ENCODE measurements at regions not wholly inside any gene's neighbourhood (a gene's known extent, or its start where the extent isn't known, plus 50 kb on each side); places are given as distances from the start of the nearest gene placed in this dataset.

DNA sequence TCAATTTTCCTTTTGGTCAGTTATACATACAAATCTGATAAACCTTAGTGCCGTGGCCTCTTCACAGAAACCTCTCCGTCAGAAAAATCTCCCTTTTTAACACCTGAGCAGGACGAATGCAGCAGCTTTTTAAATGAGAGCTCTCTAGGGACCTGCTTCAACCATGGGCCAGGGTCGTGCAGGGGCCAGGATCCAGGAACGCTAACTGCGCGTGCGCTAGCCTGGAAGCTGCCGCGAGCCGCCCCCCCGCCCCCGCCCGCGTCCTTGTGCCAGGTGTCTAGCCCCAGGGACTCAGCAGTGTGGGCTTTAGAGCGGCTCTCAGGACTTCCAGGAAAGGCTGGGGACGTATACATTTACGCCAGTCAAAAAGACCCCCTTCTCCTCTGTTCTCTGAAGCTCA lies 136.8 kb upstream of the FMN2 start:
- no TSS peak for BruUV-seq (replicated peaks)
- Mint-ChIP-seq H3K4me1 (ENCODE audit: low read depth, unreplicated experiment) (no peaks in the 10 kb centered on the region), H3K4me3 (ENCODE audit: low read depth, unreplicated experiment) (no peak overlapping the region), H3K36me3 (ENCODE audit: insufficient read depth, unreplicated experiment) (no peaks in the 10 kb centered on the region), H3K27ac (ENCODE audit: unreplicated experiment) (no peak overlapping the region), H3K9me3 (ENCODE audit: low read depth, unreplicated experiment) (no peaks in the 10 kb centered on the region), H3K27me3 (ENCODE audit: unreplicated experiment) (peaks cover 16% of the 10 kb centered on the region)
- TF ChIP-seq, protein P1, sequence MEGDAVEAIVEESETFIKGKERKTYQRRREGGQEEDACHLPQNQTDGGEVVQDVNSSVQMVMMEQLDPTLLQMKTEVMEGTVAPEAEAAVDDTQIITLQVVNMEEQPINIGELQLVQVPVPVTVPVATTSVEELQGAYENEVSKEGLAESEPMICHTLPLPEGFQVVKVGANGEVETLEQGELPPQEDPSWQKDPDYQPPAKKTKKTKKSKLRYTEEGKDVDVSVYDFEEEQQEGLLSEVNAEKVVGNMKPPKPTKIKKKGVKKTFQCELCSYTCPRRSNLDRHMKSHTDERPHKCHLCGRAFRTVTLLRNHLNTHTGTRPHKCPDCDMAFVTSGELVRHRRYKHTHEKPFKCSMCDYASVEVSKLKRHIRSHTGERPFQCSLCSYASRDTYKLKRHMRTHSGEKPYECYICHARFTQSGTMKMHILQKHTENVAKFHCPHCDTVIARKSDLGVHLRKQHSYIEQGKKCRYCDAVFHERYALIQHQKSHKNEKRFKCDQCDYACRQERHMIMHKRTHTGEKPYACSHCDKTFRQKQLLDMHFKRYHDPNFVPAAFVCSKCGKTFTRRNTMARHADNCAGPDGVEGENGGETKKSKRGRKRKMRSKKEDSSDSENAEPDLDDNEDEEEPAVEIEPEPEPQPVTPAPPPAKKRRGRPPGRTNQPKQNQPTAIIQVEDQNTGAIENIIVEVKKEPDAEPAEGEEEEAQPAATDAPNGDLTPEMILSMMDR (IDR thresholded peaks at IDR 0.05; ENCODE audit: unreplicated experiment): no peak
- intact Hi-C loops (cut with micrococcal nuclease; ENCODE audit: unreplicated experiment): no loop called here
- CTCF ChIA-PET: no interaction called here
- DNase-seq: no peak

DNA sequence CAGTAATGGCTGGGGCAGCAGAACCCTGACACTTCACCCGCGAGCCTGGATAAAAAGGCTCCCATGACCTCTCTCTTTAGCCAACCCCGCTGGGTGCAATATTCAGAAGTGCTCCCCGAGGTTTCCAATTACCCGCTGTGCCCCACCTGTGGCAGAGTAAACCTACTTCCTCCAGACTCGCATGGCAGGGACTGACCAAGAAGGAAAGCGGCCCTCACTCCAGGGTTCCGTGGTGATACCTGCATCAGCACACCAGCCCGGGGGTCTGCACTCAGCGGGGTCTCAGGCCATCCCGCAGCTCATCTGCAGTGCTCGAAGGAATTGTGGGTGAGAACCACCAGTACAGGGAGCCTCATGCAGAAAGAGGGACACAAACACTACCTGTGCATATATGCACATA lies 136.3 kb upstream of the FMN2 start:
- Mint-ChIP-seq H3K4me1 (ENCODE audit: low read depth, unreplicated experiment) (no peaks in the 10 kb centered on the region), H3K9me3 (ENCODE audit: low read depth, unreplicated experiment) (no peaks in the 10 kb centered on the region), H3K36me3 (ENCODE audit: insufficient read depth, unreplicated experiment) (no peaks in the 10 kb centered on the region), H3K4me3 (ENCODE audit: low read depth, unreplicated experiment) (no peak overlapping the region), H3K27ac (ENCODE audit: unreplicated experiment) (no peak overlapping the region), H3K27me3 (ENCODE audit: unreplicated experiment) (peaks cover 22% of the 10 kb centered on the region)
- TF ChIP-seq, protein P1 (IDR thresholded peaks at IDR 0.05; ENCODE audit: unreplicated experiment): no peak
- BruUV-seq (replicated peaks): no TSS peak
- intact Hi-C loops (cut with micrococcal nuclease; ENCODE audit: unreplicated experiment): no loop called here
- CTCF ChIA-PET: no interaction called here
- no peak for DNase-seq

DNA sequence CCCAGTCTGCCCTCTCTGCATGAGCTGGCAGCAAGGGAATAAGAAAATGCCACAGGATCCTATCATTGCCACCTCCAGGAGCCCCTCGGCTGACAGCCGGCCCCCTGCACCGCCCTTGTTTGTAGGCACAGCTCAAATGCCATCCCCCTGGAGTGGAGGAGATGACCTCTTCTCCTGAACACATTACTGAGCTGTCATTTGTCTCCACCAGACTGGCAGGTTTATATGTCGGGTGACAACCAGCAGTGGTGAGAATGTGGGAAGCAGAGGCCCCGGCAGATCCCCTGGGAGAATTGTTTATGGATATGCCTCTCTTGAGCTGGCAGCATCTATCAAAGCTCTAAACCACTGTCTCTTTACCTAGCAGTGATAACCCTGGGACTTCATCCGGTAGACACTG lies 135.4 kb upstream of the FMN2 start:
- no peak for DNase-seq
- TF ChIP-seq, protein P1 (IDR thresholded peaks at IDR 0.05; ENCODE audit: unreplicated experiment): no peak
- Mint-ChIP-seq H3K27ac (ENCODE audit: unreplicated experiment) (no peak overlapping the region), H3K4me3 (ENCODE audit: low read depth, unreplicated experiment) (no peak overlapping the region), H3K27me3 (ENCODE audit: unreplicated experiment) (peaks cover 27% of the 10 kb centered on the region), H3K9me3 (ENCODE audit: low read depth, unreplicated experiment) (no peaks in the 10 kb centered on the region), H3K4me1 (ENCODE audit: low read depth, unreplicated experiment) (no peaks in the 10 kb centered on the region), H3K36me3 (ENCODE audit: insufficient read depth, unreplicated experiment) (no peaks in the 10 kb centered on the region)
- BruUV-seq (replicated peaks): no TSS peak
- intact Hi-C loops (cut with micrococcal nuclease; ENCODE audit: unreplicated experiment): no loop called here
- CTCF ChIA-PET: no interaction called here

DNA sequence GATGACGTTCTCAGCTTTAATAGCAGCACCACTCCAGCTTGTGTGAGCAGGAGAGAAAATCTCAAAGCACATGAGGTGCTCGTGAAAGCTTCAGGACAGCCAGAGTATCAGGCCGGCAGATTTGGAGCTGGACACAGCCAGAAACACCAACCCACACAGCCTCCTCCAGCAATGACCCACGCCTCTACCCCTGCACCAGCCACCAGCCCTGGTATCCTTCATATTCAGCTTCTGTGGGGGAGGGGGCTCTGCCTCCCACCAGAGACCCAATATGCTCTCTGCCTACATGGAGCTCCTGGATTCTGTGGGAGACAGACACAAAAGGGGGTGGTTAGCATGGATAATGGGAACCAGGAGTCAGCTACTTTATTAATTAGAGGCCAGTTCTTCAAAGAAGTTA lies 133.6 kb upstream of the FMN2 start:
- CTCF ChIA-PET: no interaction called here

More for the DNA sequence above, 133.6 kb upstream of the FMN2 start:
- intact Hi-C loops (cut with micrococcal nuclease; ENCODE audit: unreplicated experiment): no loop called here
- Mint-ChIP-seq H3K9me3 (ENCODE audit: low read depth, unreplicated experiment) (no peaks in the 10 kb centered on the region), H3K27me3 (ENCODE audit: unreplicated experiment) (peaks cover 27% of the 10 kb centered on the region), H3K36me3 (ENCODE audit: insufficient read depth, unreplicated experiment) (no peaks in the 10 kb centered on the region), H3K4me3 (ENCODE audit: low read depth, unreplicated experiment) (no peak overlapping the region), H3K4me1 (ENCODE audit: low read depth, unreplicated experiment) (no peaks in the 10 kb centered on the region), H3K27ac (ENCODE audit: unreplicated experiment) (no peak overlapping the region)
- DNase-seq: no peak
- no TSS peak for BruUV-seq (replicated peaks)
- TF ChIP-seq, protein P1 (IDR thresholded peaks at IDR 0.05; ENCODE audit: unreplicated experiment): no peak
